ENCODE measurements at regions not wholly inside any gene's neighbourhood (a gene's known extent, or its start where the extent isn't known, plus 50 kb on each side); places are given as distances from the start of the nearest gene placed in this dataset.

- ATAC-seq (replicated peaks in 1 of 4), result no peak
- Histone ChIP-seq H3K4me1 (ENCODE audit: control insufficient read depth in 1 of 2, extremely low read depth in 1 of 2, insufficient read depth in 2 of 2, low read length in 2 of 2) (peaks cover 58 to 66% of the 10 kb centered on the region in 2 experiments), H3K36me3 (ENCODE audit: control insufficient read depth in 2 of 2, extremely low read depth in 1 of 2, insufficient read depth in 1 of 2, low read length in 1 of 2) (no peaks in the 10 kb centered on the region), H3K27me3 (replicated peaks in 1 of 2; ENCODE audit: control insufficient read depth in 2 of 2, extremely low read depth in 1 of 2, insufficient read depth in 2 of 2, low read length in 1 of 2) (no peaks in the 10 kb centered on the region), H3K4me3 (ENCODE audit: control insufficient read depth in 1 of 2, extremely low read depth in 1 of 2, low read length in 1 of 2) (peak overlapping the region; percentile 27 to 28), H3K27ac (ENCODE audit: low read length) (peak overlapping the region; percentile 61), H3K9me3 (no peaks in the 10 kb centered on the region)
- Mint-ChIP-seq H3K36me3 (no peaks in the 10 kb centered on the region), H3K9me3 (no peaks in the 10 kb centered on the region), H3K27me3 (no peaks in the 10 kb centered on the region), H3K4me3 (peak overlapping the region; percentile 79 to 88 (median 79)), H3K27ac (peak overlapping the region; percentile 92 to 97), H3K4me1 (peaks cover 81 to 95% (median 92%) of the 10 kb centered on the region in 3 donors)
- ChIA-PET CTCF (interaction anchor here (0.5 to 2.4 kb wide), 28 partner anchors 8 to 1131 kb away, joined by 3 to 15 read pairs (median 3); no protein-coding TSS in a partner anchor), POLR2A (interaction anchor here (0.6 to 0.7 kb wide), 8 partner anchors 17 to 1344 kb away, joined by 3 to 10 read pairs (median 4); partner anchors contain the start of genes CCNK (in 1 of the 2) and SETD3 (in 1 of the 2))
- peak in 1 of 35 experiments; percentile 37 for DNase-seq
- WGBS (ENCODE audit: insufficient coverage), result no CpG with 5 or more reads among the region's 13 CpGs
Measured at GRCh38 chr14:98137131-98138025, 1134.6 kb downstream of the BCL11B start.

GRCh38 chr14:98138666-98139065 lies 1133.3 kb downstream of the BCL11B start:
- Mint-ChIP-seq H3K4me1 (peaks cover 88 to 95% (median 95%) of the 10 kb centered on the region in 3 donors), H3K9me3 (no peaks in the 10 kb centered on the region), H3K36me3 (no peaks in the 10 kb centered on the region), H3K27me3 (no peaks in the 10 kb centered on the region), H3K4me3 (peak overlapping the region; percentile 58 to 88 (median 79)), H3K27ac (peak overlapping the region; percentile 92 to 97)
- Histone ChIP-seq H3K4me3 (ENCODE audit: control insufficient read depth in 1 of 2, extremely low read depth in 1 of 2, low read length in 1 of 2) (peak overlapping the region in 1 of 2 donors; percentile 5), H3K27ac (ENCODE audit: low read length) (peak overlapping the region; percentile 55), H3K36me3 (ENCODE audit: control insufficient read depth in 2 of 2, extremely low read depth in 1 of 2, insufficient read depth in 1 of 2, low read length in 1 of 2) (no peaks in the 10 kb centered on the region), H3K27me3 (replicated peaks in 1 of 2; ENCODE audit: control insufficient read depth in 2 of 2, extremely low read depth in 1 of 2, insufficient read depth in 2 of 2, low read length in 1 of 2) (no peaks in the 10 kb centered on the region), H3K9me3 (no peaks in the 10 kb centered on the region), H3K4me1 (ENCODE audit: control insufficient read depth in 1 of 2, extremely low read depth in 1 of 2, insufficient read depth in 2 of 2, low read length in 2 of 2) (peaks cover 63 to 78% of the 10 kb centered on the region in 2 experiments)
- ChIA-PET CTCF (interaction anchor here in 1 of 2 donors (0.6 to 3.6 kb wide), 13 partner anchors 28 to 1277 kb away, joined by 3 to 15 read pairs (median 3); no protein-coding TSS in a partner anchor), POLR2A (interaction anchor here (0.6 to 1.0 kb wide), 2 partner anchors 89 to 90 kb away, joined by 3 read pairs; no protein-coding TSS in a partner anchor)
- DNase-seq, result peak; percentile 31 to 89 (median 57)
- WGBS (ENCODE audit: insufficient coverage), result 0% methylated on average over 5 of the region's 6 CpGs
- peak; percentile 55 to 60 (median 56) for ATAC-seq (replicated peaks in 1 of 4)

GRCh38 chr14:98140862-98141530 lies 1131.0 kb downstream of the BCL11B start:
- Mint-ChIP-seq H3K9me3 (no peaks in the 10 kb centered on the region), H3K36me3 (peaks cover 4% of the 10 kb centered on the region), H3K4me1 (peaks cover 89 to 95% (median 94%) of the 10 kb centered on the region in 3 donors), H3K27ac (peak overlapping the region; percentile 92 to 97), H3K27me3 (no peaks in the 10 kb centered on the region), H3K4me3 (peak overlapping the region; percentile 57 to 88 (median 64))
- Histone ChIP-seq H3K27ac (ENCODE audit: low read length) (peak overlapping the region; percentile 80), H3K36me3 (ENCODE audit: control insufficient read depth in 2 of 2, extremely low read depth in 1 of 2, insufficient read depth in 1 of 2, low read length in 1 of 2) (no peaks in the 10 kb centered on the region), H3K4me3 (ENCODE audit: control insufficient read depth in 1 of 2, extremely low read depth in 1 of 2, low read length in 1 of 2) (peak overlapping the region in 1 of 2 donors; percentile 10), H3K4me1 (ENCODE audit: control insufficient read depth in 1 of 2, extremely low read depth in 1 of 2, insufficient read depth in 2 of 2, low read length in 2 of 2) (peaks cover 56 to 61% of the 10 kb centered on the region in 2 experiments), H3K9me3 (no peaks in the 10 kb centered on the region), H3K27me3 (replicated peaks in 1 of 2; ENCODE audit: control insufficient read depth in 2 of 2, extremely low read depth in 1 of 2, insufficient read depth in 2 of 2, low read length in 1 of 2) (no peaks in the 10 kb centered on the region)
- ATAC-seq (replicated peaks in 1 of 4) (peak; percentile 17 to 38 (median 28)), DNase-seq (peak in 4 of 35 experiments; percentile 14 to 39 (median 26))
- CTCF ChIA-PET, result interaction anchor here in 1 of 2 donors (0.6 to 3.6 kb wide), 8 partner anchors 11 to 1142 kb away, joined by 3 to 11 read pairs (median 4); no protein-coding TSS in a partner anchor
- POLR2A ChIA-PET, result interaction anchor here (0.6 to 1.4 kb wide), 7 partner anchors 32 to 1127 kb away, joined by 3 to 5 read pairs (median 4); no protein-coding TSS in a partner anchor
- WGBS (ENCODE audit: insufficient coverage), result 0% methylated on average over 1 of the region's 7 CpGs

GRCh38 chr14:98143566-98143965 lies 1128.4 kb downstream of the BCL11B start:
- no peaks in the 10 kb centered on the region for H3K27me3 Mint-ChIP-seq
- peaks cover 67 to 85% (median 72%) of the 10 kb centered on the region in 3 donors for H3K4me1 Mint-ChIP-seq
- no CpG with 5 or more reads among the region's 1 CpG for WGBS (ENCODE audit: insufficient coverage)
- peaks cover 38 to 50% of the 10 kb centered on the region in 2 experiments for H3K4me1 ChIP-seq (ENCODE audit: control insufficient read depth in 1 of 2, extremely low read depth in 1 of 2, insufficient read depth in 2 of 2, low read length in 2 of 2)
- no peak overlapping the region for H3K27ac ChIP-seq (ENCODE audit: low read length)
- H3K27ac Mint-ChIP-seq, result peak overlapping the region; percentile 88 to 97
- CTCF ChIA-PET, result no interaction called here
- peaks cover 4% of the 10 kb centered on the region for H3K36me3 Mint-ChIP-seq
- H3K9me3 Mint-ChIP-seq, result no peaks in the 10 kb centered on the region
- H3K27me3 ChIP-seq (replicated peaks in 1 of 2; ENCODE audit: control insufficient read depth in 2 of 2, extremely low read depth in 1 of 2, insufficient read depth in 2 of 2, low read length in 1 of 2), result no peaks in the 10 kb centered on the region
- ATAC-seq (replicated peaks in 1 of 4) (no peak), DNase-seq (no peak)
- no peak overlapping the region for H3K4me3 ChIP-seq (ENCODE audit: control insufficient read depth in 1 of 2, extremely low read depth in 1 of 2, low read length in 1 of 2)
- no peaks in the 10 kb centered on the region for H3K36me3 ChIP-seq (ENCODE audit: control insufficient read depth in 2 of 2, extremely low read depth in 1 of 2, insufficient read depth in 1 of 2, low read length in 1 of 2)
- peak overlapping the region in 1 of 3 donors; percentile 88 for H3K4me3 Mint-ChIP-seq
- H3K9me3 ChIP-seq, result no peaks in the 10 kb centered on the region
- POLR2A ChIA-PET, result no interaction called here

GRCh38 chr14:98144964-98145363 lies 1127.0 kb downstream of the BCL11B start:
- H3K4me3 Mint-ChIP-seq, result no peak overlapping the region

More at GRCh38 chr14:98144964-98145363, 1127.0 kb downstream of the BCL11B start:
- peaks cover 4% of the 10 kb centered on the region for H3K36me3 Mint-ChIP-seq
- H3K4me3 ChIP-seq (ENCODE audit: control insufficient read depth in 1 of 2, extremely low read depth in 1 of 2, low read length in 1 of 2), result no peak overlapping the region
- 38% methylated on average over 1 of the region's 5 CpGs for WGBS (ENCODE audit: insufficient coverage)
- no peaks in the 10 kb centered on the region for H3K9me3 Mint-ChIP-seq
- ATAC-seq (replicated peaks in 1 of 4) (no peak), DNase-seq (no peak)
- H3K27ac ChIP-seq (ENCODE audit: low read length), result no peak overlapping the region
- no peaks in the 10 kb centered on the region for H3K27me3 Mint-ChIP-seq
- ChIA-PET POLR2A (interaction anchor here in 1 of 2 donors (0.6 kb wide), 1 partner anchor 24 kb away, joined by 4 read pairs; no protein-coding TSS in a partner anchor), CTCF (no interaction called here)
- H3K27me3 ChIP-seq (replicated peaks in 1 of 2; ENCODE audit: control insufficient read depth in 2 of 2, extremely low read depth in 1 of 2, insufficient read depth in 2 of 2, low read length in 1 of 2), result no peaks in the 10 kb centered on the region
- H3K9me3 ChIP-seq, result no peaks in the 10 kb centered on the region
- peak overlapping the region; percentile 66 to 85 for H3K27ac Mint-ChIP-seq
- peaks cover 53 to 71% (median 58%) of the 10 kb centered on the region in 3 donors for H3K4me1 Mint-ChIP-seq
- peaks cover 31 to 37% of the 10 kb centered on the region in 2 experiments for H3K4me1 ChIP-seq (ENCODE audit: control insufficient read depth in 1 of 2, extremely low read depth in 1 of 2, insufficient read depth in 2 of 2, low read length in 2 of 2)
- H3K36me3 ChIP-seq (ENCODE audit: control insufficient read depth in 2 of 2, extremely low read depth in 1 of 2, insufficient read depth in 1 of 2, low read length in 1 of 2), result no peaks in the 10 kb centered on the region
